ENCODE measurements at regions not wholly inside any gene's neighbourhood (a gene's known extent, or its start where the extent isn't known, plus 50 kb on each side); places are given as distances from the start of the nearest gene placed in this dataset.

DNA sequence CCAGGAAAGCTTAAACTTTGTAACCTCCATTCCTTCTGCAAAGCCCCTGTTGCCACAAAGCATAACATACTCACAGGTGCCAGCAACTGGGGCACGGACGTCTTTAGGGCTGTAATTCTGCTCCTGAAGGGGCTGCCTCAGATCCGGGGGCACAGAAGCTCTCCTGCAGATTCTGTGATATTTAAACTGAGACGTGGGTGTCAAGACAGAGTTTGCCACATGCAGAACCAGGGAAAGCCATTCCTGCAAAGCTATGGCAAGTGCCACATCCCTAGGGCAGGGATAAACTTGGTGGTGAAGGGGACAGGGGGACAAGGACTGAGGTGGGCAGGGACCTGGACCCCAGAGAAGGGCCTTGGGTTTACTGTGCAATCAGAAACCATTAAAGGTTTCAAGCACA is 247.2 kb downstream of the EIPR1 start:
- intact Hi-C loops (cut with DNase I; ENCODE audit: low total_unique reads) (no loop called here), in situ Hi-C loops (cut with MboI; ENCODE audit: low pct_ligation_motif_present in 1 of 4, low pct_unique_long_range_greater_than_20kb in 1 of 4, low sequenced_read_pairs in 3 of 4) (no loop called here)
- WGBS, 2 donors (ENCODE audit: low coverage in 1 of 2) = 70 to 76% methylated on average over 3 to 4 of the region's 4 CpGs
- no peak for DNase-seq
- H3K27ac ChIP-seq = no peak overlapping the region
- H3K36me3 ChIP-seq = no peaks in the 10 kb centered on the region
- H3K4me1 ChIP-seq = no peaks in the 10 kb centered on the region
- no peak for TF ChIP-seq CTCF (IDR thresholded peaks at IDR 0.05)
- no peak for TF ChIP-seq EP300 (IDR thresholded peaks at IDR 0.05; ENCODE audit: low read depth)
- no peak for TF ChIP-seq POLR2AphosphoS5 (IDR thresholded peaks at IDR 0.05)
- no peak for TF ChIP-seq POLR2A (IDR thresholded peaks at IDR 0.05)
- H3K27me3 ChIP-seq = no peaks in the 10 kb centered on the region
- H3K9me3 ChIP-seq = no peaks in the 10 kb centered on the region
- no peak overlapping the region for H3K4me3 ChIP-seq

DNA sequence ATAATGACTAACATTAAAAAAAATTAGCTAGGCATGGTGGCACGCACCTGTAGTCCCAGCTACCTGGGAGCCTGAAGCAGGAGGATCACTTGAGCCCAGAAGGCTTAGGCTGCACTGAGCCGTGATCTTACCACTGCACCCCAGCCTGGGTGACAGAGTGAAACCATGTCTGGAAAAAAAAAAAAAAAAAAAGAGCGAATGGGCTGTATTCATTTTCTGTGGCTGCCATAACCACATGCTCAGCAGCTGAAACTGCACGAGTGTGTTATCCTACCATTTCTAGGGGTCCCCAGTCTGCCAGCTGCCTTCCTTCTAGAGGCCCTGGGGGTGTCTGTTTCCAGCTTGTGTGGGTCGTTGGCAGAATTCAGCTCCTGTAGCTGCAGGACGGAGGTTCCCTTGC is 247.8 kb downstream of the EIPR1 start:
- Histone ChIP-seq H3K27ac (no peak overlapping the region), H3K4me1 (no peaks in the 10 kb centered on the region), H3K9me3 (no peaks in the 10 kb centered on the region), H3K27me3 (no peaks in the 10 kb centered on the region), H3K4me3 (no peak overlapping the region), H3K36me3 (no peaks in the 10 kb centered on the region)
- intact Hi-C loops (cut with DNase I; ENCODE audit: low total_unique reads) = no loop called here
- in situ Hi-C loops (cut with MboI; ENCODE audit: low pct_ligation_motif_present in 1 of 4, low pct_unique_long_range_greater_than_20kb in 1 of 4, low sequenced_read_pairs in 3 of 4) = no loop called here
- no peak for TF ChIP-seq EP300 (IDR thresholded peaks at IDR 0.05; ENCODE audit: low read depth)
- TF ChIP-seq POLR2A (IDR thresholded peaks at IDR 0.05) = no peak
- no peak for TF ChIP-seq CTCF (IDR thresholded peaks at IDR 0.05)
- no peak for TF ChIP-seq POLR2AphosphoS5 (IDR thresholded peaks at IDR 0.05)
- WGBS, 2 donors (ENCODE audit: low coverage in 1 of 2) = 73 to 75% methylated on average over 3 to 6 of the region's 6 CpGs
- DNase-seq = no peak

DNA sequence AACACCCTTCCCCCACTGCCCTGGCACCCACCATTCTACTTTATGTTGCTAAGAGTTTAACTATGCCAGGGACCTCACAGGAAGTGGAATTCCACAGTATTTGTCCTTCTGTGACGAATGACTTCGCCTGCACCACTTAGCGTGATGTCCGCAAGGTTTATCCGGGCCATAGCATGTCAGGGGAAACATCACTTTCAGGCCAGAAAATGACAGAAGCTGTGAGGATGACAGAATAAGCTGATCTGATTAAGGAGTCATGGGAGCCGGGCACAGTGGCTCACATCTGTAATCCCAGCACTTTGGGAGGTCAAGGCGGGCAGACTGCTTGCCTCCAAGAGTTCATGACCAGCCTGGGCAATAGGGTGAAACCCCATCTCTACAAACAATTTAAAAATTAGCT is 248.8 kb downstream of the EIPR1 start:
- DNase-seq = no peak
- Histone ChIP-seq H3K4me1 (no peaks in the 10 kb centered on the region), H3K36me3 (no peaks in the 10 kb centered on the region), H3K4me3 (no peak overlapping the region), H3K27ac (no peak overlapping the region), H3K9me3 (no peaks in the 10 kb centered on the region), H3K27me3 (no peaks in the 10 kb centered on the region)
- WGBS, 2 donors (ENCODE audit: low coverage in 1 of 2) = 70 to 87% methylated on average over 2 to 7 of the region's 7 CpGs
- TF ChIP-seq EP300 (IDR thresholded peaks at IDR 0.05; ENCODE audit: low read depth) (no peak), POLR2A (IDR thresholded peaks at IDR 0.05) (no peak), CTCF (IDR thresholded peaks at IDR 0.05) (no peak)
- intact Hi-C loops (cut with DNase I; ENCODE audit: low total_unique reads) = no loop called here
- in situ Hi-C loops (cut with MboI; ENCODE audit: low pct_ligation_motif_present in 1 of 4, low pct_unique_long_range_greater_than_20kb in 1 of 4, low sequenced_read_pairs in 3 of 4) = no loop called here

- 53 to 100% methylated on average over 1 to 5 of the region's 5 CpGs for WGBS, 2 donors (ENCODE audit: low coverage in 1 of 2)
- in situ Hi-C loops (cut with MboI; ENCODE audit: low pct_ligation_motif_present in 1 of 4, low pct_unique_long_range_greater_than_20kb in 1 of 4, low sequenced_read_pairs in 3 of 4) (no loop called here), intact Hi-C loops (cut with DNase I; ENCODE audit: low total_unique reads) (no loop called here)
- Histone ChIP-seq H3K27ac (no peak overlapping the region), H3K9me3 (no peaks in the 10 kb centered on the region), H3K27me3 (no peaks in the 10 kb centered on the region), H3K4me1 (no peaks in the 10 kb centered on the region), H3K36me3 (no peaks in the 10 kb centered on the region), H3K4me3 (no peak overlapping the region)
- no peak for DNase-seq
- TF ChIP-seq CTCF (IDR thresholded peaks at IDR 0.05) = no peak
- no peak for TF ChIP-seq POLR2A (IDR thresholded peaks at IDR 0.05)
- TF ChIP-seq POLR2AphosphoS5 (IDR thresholded peaks at IDR 0.05) = no peak
- TF ChIP-seq EP300 (IDR thresholded peaks at IDR 0.05; ENCODE audit: low read depth) = no peak
Measured at GRCh38 chr2:3127710-3128109, 249.9 kb downstream of the EIPR1 start.
